ENCODE measurements at regions not wholly inside any gene's neighbourhood (a gene's known extent, or its start where the extent isn't known, plus 50 kb on each side); places are given as distances from the start of the nearest gene placed in this dataset.

DNA sequence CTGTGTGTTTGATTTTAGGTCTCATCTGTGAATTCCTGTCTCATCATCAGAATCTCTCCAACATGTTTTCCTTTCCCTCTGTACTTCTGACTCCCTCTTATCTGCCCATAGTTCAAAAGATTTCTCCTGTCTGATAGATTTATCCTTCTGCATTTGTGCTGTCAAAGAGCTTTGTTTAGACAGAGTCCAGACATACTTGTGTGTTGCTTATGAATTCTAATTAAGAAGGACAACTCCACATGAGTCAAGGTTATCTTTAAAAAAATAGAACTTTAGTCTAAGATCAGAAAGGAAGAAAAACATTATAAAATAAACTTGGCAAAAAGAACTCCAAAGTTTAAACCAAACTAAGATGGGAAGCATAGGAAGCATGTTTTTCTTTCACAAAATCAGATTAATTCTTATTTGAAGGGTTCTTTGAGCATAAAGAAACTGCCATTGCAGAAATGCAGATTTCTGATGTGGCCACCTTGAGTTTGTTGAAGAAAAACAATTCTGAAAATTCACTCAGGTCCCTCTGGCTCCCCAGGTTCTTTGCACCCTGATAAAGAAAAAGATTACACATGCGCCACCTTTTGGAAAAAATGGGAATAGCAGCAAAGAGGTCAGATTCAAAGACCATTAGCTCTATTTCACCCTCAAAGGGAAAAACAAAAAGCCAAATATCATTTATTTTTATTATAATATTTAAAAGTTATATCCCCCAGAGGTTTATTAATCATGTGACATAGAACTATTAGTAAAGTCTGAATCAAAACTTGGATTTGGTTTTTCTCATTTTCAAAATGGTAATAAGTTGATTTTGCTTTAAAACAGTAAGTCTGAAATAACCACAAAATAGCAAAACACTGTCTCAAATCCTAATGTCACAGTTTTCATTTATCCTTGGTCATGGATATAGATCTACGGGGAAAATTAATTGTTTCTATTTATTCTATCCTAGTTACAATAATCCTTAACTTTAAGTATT lies 143.7 kb upstream of the DCN start:
- no peak overlapping the region for H3K4me3 ChIP-seq (ENCODE audit: low read depth, low read length)
- TF ChIP-seq, protein P1, sequence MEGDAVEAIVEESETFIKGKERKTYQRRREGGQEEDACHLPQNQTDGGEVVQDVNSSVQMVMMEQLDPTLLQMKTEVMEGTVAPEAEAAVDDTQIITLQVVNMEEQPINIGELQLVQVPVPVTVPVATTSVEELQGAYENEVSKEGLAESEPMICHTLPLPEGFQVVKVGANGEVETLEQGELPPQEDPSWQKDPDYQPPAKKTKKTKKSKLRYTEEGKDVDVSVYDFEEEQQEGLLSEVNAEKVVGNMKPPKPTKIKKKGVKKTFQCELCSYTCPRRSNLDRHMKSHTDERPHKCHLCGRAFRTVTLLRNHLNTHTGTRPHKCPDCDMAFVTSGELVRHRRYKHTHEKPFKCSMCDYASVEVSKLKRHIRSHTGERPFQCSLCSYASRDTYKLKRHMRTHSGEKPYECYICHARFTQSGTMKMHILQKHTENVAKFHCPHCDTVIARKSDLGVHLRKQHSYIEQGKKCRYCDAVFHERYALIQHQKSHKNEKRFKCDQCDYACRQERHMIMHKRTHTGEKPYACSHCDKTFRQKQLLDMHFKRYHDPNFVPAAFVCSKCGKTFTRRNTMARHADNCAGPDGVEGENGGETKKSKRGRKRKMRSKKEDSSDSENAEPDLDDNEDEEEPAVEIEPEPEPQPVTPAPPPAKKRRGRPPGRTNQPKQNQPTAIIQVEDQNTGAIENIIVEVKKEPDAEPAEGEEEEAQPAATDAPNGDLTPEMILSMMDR (conservative IDR thresholded peaks at IDR 0.05; ENCODE audit: low read depth, low read length) = peak; percentile 86

DNA sequence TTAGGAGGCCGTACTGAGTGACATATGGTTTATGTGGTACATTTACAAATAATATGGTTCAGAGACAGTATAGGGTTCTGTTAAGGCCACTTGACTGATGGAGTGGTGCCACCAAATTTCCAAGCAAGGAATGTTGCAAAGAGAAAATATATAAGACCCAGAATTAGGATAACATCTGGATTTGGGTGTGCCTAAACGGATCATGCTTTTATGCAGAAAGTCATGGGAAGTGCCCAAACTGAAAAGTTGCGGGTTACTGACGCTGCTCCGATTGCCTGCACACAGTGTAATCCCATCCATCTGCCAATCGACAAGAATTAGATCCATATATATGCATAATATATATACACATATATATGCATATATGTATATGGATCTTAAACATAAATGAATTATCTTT lies 138.4 kb upstream of the DCN start:
- H3K4me3 ChIP-seq (ENCODE audit: low read depth, low read length) = no peak overlapping the region

More for the DNA sequence above, 143.7 kb upstream of the DCN start:
- DNase-seq (ENCODE audit: low read depth) = peak; percentile 85

DNA sequence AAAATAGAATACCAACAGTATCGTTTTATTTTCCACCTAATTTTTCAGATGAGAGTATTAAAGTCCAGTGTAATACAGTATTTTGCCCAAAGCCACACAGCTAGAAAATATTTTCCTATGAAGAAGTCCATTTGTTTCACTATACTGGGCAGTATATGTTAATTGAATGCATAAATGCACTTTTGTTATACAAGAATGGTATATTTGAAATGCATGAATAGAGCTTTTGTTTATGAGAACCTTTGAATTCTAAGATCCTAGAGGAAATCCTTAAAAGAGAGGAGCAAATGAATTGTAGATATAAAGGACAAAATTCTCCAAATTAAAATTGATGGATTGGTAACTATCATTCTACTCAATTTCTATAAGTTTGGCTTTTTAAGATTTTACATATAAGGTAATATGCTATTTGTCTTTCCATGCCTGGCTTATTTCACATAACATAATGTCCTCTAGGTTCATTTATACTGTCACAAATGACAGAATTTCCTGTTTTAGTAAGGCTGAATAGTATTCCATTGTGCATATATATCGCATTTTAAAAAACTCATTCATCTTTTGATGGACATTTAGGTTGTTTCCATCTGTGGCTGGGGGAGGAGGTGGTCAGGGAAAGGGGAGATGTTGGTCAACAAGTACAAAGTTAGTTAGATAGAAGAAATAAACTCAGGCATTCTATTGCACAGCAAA lies 136.6 kb upstream of the DCN start:
- DNase-seq (ENCODE audit: low read depth) = no peak
- TF ChIP-seq, protein P1 (conservative IDR thresholded peaks at IDR 0.05; ENCODE audit: low read depth, low read length) = no peak
- no peak overlapping the region for H3K4me3 ChIP-seq (ENCODE audit: low read depth, low read length)

More for the DNA sequence above, 138.4 kb upstream of the DCN start:
- DNase-seq (ENCODE audit: low read depth) = no peak
- TF ChIP-seq, protein P1 (conservative IDR thresholded peaks at IDR 0.05; ENCODE audit: low read depth, low read length) = no peak

DNA sequence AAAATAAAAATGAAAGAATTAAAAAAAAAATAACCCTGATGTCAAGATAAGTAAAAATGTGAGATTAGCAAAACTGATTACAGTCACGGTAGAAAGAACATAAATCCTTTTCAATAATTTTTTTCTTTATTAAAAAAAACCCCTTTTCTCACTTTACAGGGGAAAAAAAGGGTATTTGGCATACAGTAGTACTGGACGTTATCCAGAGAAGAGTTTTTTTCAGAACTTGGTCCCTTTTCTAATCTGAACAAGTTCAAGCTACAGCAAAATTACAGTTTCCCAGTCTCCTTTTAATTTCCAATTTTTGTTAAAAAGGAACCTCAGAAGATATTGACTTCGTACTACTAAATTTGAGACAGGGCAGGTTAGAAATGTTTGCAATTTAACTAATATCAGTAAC lies 134.7 kb upstream of the DCN start:
- H3K4me3 ChIP-seq (ENCODE audit: low read depth, low read length) = no peak overlapping the region
- no peak for DNase-seq (ENCODE audit: low read depth)
- TF ChIP-seq, protein P1 (conservative IDR thresholded peaks at IDR 0.05; ENCODE audit: low read depth, low read length) = no peak

DNA sequence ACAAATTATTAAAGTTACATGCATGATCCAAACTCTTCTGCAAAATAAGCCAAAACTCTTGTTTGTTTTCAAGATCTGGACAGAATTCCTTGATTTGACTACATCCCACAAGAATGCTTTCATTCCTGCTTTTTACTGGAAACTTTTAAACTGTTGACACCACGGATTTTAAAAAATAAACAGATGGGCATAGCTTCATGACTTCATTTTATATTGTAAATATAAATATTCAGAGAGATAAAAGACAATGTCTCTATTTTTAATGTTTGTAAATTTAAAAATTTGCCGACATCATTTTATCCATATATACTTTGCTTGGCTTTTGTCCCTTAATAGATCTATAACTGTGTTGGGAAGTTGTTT lies 134.3 kb upstream of the DCN start:
- DNase-seq (ENCODE audit: low read depth) = peak; percentile 52
- no peak overlapping the region for H3K4me3 ChIP-seq (ENCODE audit: low read depth, low read length)
- TF ChIP-seq, protein P1 (conservative IDR thresholded peaks at IDR 0.05; ENCODE audit: low read depth, low read length) = no peak

DNA sequence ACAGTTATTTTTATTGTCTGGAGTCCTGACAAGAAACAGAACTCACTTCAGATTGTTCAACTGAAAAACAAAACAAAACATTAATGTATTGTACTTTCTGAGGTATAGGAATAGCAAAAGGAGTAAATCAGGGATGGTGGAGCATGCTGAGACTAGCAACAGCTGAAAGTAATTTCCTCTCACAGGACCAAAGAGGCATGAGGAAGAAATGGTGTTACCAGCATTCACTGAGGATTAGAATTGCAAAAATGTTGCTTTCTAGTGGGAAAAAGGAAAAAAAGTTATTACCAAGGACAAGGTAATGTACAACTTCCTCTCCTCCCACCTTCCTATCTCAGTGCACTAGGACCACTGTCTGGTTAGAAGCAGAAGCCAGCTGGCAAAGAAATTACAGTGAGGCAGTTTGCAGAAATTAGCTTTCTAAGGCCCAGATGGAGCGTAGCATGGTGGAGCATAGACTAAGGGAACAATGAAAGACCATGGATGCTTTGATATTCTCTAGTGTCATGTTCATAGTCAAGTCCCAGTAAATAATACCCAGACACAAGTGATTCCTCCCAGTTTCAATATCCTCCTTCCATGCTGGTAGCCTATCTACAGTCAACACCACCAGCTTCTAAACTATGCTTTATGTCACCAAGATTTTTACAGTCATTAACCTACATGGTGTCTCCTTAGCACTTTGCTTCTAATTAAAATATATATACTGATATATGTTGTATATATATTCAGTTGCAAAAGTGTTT lies 133.7 kb upstream of the DCN start:
- TF ChIP-seq, protein P1 (conservative IDR thresholded peaks at IDR 0.05; ENCODE audit: low read depth, low read length) = no peak
- no peak overlapping the region for H3K4me3 ChIP-seq (ENCODE audit: low read depth, low read length)
- no peak for DNase-seq (ENCODE audit: low read depth)

Measured in choroid plexus epithelial cell (primary cell).